Right atrium auricular region (tissue), 2 donors: ENCODE measurements at regions not wholly inside any gene's neighbourhood (a gene's known extent, or its start where the extent isn't known, plus 50 kb on each side); places are given as distances from the start of the nearest gene placed in this dataset.

Source experiments
- DNase-seq: peaks from one replicate; pipeline ENCODE4 v3.0.0-alpha.2; 2019; ENCODE audit warnings: low spot score
- H3K27ac ChIP-seq, 2 donors: fragments of 200-600 bp; sonication (generic); 1 replicate in 1 of 2; 2 replicates in 1 of 2; pipeline ENCODE4 v1.5.1; 2016 to 2019
- H3K27me3 ChIP-seq, 2 donors: fragments of 200-600 bp; sonication (generic); one replicate each; pipeline versions ENCODE4 v1.5.1 to v1.6.0; 2017 to 2019
- H3K36me3 ChIP-seq: fragments of 200-600 bp; sonication (generic); one replicate; pipeline ENCODE4 v1.5.1; 2016
- H3K4me1 ChIP-seq, 2 donors: fragments of 200-600 bp; sonication (generic); one replicate each; pipeline versions ENCODE4 v1.5.1 to v1.6.0; 2017 to 2019
- H3K4me3 ChIP-seq, 2 donors: fragments of 200-600 bp; sonication (generic); 1 replicate in 1 of 2; 2 replicates in 1 of 2; pipeline ENCODE4 v1.5.1; 2017 to 2019; ENCODE audit warnings: mild to moderate bottlenecking in 1 of 2, moderate library complexity in 1 of 2
- H3K9me3 ChIP-seq, 2 donors: fragments of 200-600 bp; sonication (generic); one replicate each; pipeline ENCODE4 v1.5.1; 2019
- CTCF ChIP-seq, 2 donors: fragments of 200-600 bp; sonication (generic); IDR thresholded peaks; one replicate each; pipeline ENCODE4 v1.5.1; 2019; ENCODE audit warnings: antibody characterized with exemption in 2 of 2

DNA sequence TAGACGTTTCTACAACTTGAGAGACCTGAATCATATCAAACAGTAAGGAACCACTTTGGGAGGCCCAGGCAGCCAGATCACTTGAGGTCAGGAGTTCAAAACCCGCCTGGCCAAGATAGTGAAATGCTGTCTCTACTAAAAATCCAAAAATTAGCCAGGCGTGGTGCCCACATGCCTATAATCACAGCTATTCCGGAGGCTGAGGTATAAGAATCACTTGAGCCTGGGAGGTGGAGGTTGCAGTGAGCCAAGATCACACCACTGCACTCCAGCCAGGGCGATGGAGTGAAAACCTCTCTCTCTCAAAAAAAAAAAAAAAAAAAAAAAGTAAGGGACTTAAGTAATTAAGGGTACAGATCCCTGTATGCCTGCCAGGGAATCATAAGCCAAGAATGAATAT, 103.4 kb upstream of the NUDT7 start:
- H3K36me3 ChIP-seq: no peaks in the 10 kb centered on the region
- no peaks in the 10 kb centered on the region for H3K4me1 ChIP-seq
- no peaks in the 10 kb centered on the region for H3K9me3 ChIP-seq
- no peak for DNase-seq
- no peaks in the 10 kb centered on the region for H3K27me3 ChIP-seq
- H3K27ac ChIP-seq: no peak overlapping the region
- no peak overlapping the region for H3K4me3 ChIP-seq
- TF ChIP-seq CTCF (IDR thresholded peaks at IDR 0.05): no peak

DNA sequence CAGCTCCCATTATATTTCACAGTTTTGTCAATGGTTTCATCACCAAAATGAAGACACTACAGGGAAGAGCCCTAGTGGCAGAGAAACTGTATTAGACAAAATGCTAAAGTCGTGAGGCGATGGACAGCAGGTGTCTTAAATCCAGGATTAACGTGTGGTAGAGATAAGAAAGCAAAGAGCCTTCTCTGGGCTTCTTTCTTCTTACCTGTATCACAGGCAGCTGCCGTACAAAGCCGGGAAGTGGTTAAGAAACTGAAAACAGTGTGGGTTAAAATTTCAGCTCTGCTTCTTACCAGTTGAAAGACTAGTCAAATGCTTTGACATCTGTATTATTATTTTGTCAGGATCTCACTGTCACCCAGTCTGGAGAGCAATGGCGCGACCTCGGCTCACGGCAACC, 98.2 kb upstream of the NUDT7 start:
- Histone ChIP-seq H3K36me3 (no peaks in the 10 kb centered on the region), H3K4me1 (no peaks in the 10 kb centered on the region), H3K27ac (no peak overlapping the region), H3K9me3 (no peaks in the 10 kb centered on the region), H3K27me3 (no peaks in the 10 kb centered on the region), H3K4me3 (no peak overlapping the region)
- no peak for DNase-seq
- TF ChIP-seq CTCF (IDR thresholded peaks at IDR 0.05): no peak

DNA sequence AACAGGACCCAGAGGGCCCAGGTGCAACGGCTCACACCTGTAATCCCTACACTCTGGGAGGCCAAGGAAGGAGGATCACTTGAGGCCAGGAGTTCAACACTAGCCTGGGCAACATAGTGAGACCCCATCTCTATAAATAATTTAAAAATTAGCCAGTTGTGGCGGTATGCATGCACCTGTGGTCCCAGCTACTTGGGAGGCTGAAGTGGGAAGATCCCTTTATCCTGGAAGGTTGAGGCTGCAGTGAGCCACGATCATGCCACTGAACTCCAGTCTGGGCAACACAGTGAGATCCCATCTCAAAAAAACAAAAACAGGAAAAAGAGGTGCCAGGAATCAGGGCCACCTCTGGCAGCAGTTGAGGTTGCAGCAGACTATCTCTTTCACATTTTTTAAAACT, 85.7 kb upstream of the NUDT7 start:
- Histone ChIP-seq H3K4me1 (peaks cover 0 to 7% of the 10 kb centered on the region in 2 donors), H3K4me3 (no peak overlapping the region), H3K27ac (no peak overlapping the region), H3K27me3 (no peaks in the 10 kb centered on the region), H3K9me3 (no peaks in the 10 kb centered on the region), H3K36me3 (no peaks in the 10 kb centered on the region)
- no peak for DNase-seq
- TF ChIP-seq CTCF (IDR thresholded peaks at IDR 0.05): no peak

GRCh38 chr16:77637940-77638339, 84.4 kb upstream of the NUDT7 start:
- no peak overlapping the region for H3K27ac ChIP-seq
- no peaks in the 10 kb centered on the region for H3K9me3 ChIP-seq
- H3K4me1 ChIP-seq: peaks cover 0 to 7% of the 10 kb centered on the region in 2 donors
- no peak for TF ChIP-seq CTCF (IDR thresholded peaks at IDR 0.05)
- H3K27me3 ChIP-seq: no peaks in the 10 kb centered on the region
- DNase-seq: no peak
- no peak overlapping the region for H3K4me3 ChIP-seq
- no peaks in the 10 kb centered on the region for H3K36me3 ChIP-seq

GRCh38 chr16:77643176-77643575, 79.1 kb upstream of the NUDT7 start:
- H3K27ac ChIP-seq: no peak overlapping the region
- no peaks in the 10 kb centered on the region for H3K27me3 ChIP-seq
- TF ChIP-seq CTCF (IDR thresholded peaks at IDR 0.05): no peak
- no peaks in the 10 kb centered on the region for H3K9me3 ChIP-seq
- no peak overlapping the region for H3K4me3 ChIP-seq
- no peaks in the 10 kb centered on the region for H3K36me3 ChIP-seq
- H3K4me1 ChIP-seq: peaks cover 0 to under 1% of the 10 kb centered on the region in 2 donors
- no peak for DNase-seq

DNA sequence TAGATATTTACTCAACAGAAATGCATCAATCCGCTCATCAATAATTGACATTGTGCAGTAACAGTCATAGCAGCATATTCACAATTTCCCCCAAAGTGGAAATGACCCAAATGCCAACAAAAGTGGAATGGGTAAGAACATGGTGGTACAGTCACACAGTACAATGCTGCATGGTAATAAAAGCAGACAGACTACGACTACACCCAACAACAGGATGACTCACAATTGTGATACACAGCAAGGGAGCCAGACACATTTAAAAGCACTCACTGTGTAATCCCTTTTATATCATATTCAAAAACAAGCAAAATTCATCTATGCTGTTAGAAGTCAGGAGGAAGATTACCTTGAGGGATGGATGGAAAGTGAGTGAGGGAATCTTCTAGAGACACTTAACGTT, 76.5 kb upstream of the NUDT7 start:
- no peak for TF ChIP-seq CTCF (IDR thresholded peaks at IDR 0.05)
- Histone ChIP-seq H3K36me3 (no peaks in the 10 kb centered on the region), H3K4me1 (no peaks in the 10 kb centered on the region), H3K9me3 (no peaks in the 10 kb centered on the region), H3K27me3 (no peaks in the 10 kb centered on the region), H3K27ac (no peak overlapping the region), H3K4me3 (no peak overlapping the region)
- DNase-seq: no peak
